GM21381 (cell line): ENCODE measurements at regions not wholly inside any gene's neighbourhood (a gene's known extent, or its start where the extent isn't known, plus 50 kb on each side); places are given as distances from the start of the nearest gene placed in this dataset.
A peak's percentile ranks its signal among the peaks of the same experiment; 100 is the strongest.

ENCODE experiments used
- ATAC-seq: cut with Tn5 transposase; IDR thresholded peaks from one replicate; pipeline ENCODE4 v1.9.1; 2021; ENCODE audit warnings: mild to moderate bottlenecking, moderate library complexity; ENCODE audit not compliant: unreplicated experiment

GRCh38 chr10:7507887-7508726 lies 97.3 kb upstream of the SFMBT2 start:
- no peak for ATAC-seq

DNA sequence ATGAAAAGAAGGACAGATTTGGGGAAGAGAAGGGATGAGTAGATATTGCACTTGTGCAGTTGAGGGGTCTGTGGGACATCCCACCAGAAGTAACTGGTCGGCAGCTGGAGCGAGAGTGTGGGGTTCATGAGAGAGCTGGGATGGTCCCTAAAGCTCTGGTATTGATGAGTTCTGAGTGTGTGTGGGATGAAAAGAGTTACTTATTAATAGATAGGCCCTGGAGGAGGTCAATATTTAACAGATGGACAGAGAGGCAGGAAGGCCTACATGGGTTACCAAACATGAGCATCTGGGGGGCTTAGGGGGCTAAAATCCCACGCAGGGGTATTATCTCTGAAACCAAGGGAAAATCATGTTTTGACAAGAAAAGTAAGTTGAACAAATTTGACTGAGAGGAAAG lies 95.7 kb upstream of the SFMBT2 start:
- peak; percentile 49 for ATAC-seq

DNA sequence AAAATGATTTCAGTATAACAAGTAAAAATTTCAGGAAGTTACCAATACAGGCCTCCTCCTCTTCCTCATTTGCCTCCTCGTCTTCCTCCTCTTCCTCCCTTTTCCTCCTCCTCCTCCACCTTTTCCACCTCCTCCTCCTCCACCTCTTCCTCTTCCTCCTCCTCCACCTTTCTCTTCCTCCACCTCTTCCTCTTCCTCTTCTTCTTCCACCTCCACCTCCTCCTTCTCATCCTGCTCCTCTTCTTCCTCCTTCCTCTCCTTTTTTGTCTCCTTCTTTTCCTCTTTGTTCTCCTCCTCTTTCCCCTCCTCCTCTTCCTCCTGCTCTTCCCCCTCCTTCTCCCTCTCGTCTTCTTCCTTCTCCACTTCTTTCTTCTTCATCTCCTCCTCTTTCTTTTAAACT lies 94.4 kb upstream of the SFMBT2 start:
- no peak for ATAC-seq

- no peak for ATAC-seq
Observed at GRCh38 chr10:7503190-7503589, 92.4 kb upstream of the SFMBT2 start.

DNA sequence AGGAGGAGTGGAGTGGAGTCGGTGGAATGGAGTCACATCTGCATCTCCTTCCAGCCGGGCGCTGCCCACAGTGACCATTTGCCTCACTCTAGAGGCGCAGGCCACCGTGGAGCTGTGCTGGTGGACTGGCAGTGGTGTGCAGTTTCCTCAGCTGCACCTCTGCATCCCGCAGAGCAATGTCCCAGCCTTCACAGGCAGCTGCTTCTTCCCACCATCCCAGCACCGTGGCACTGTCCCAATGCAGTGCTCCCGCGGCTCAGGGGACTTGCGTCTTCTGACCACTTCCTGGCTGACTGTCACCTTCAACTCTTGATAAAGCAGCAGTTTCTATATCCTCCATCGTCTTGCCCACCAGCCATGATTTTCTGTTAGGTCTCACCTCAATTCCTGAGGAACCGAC lies 90.3 kb upstream of the SFMBT2 start:
- ATAC-seq = no peak

DNA sequence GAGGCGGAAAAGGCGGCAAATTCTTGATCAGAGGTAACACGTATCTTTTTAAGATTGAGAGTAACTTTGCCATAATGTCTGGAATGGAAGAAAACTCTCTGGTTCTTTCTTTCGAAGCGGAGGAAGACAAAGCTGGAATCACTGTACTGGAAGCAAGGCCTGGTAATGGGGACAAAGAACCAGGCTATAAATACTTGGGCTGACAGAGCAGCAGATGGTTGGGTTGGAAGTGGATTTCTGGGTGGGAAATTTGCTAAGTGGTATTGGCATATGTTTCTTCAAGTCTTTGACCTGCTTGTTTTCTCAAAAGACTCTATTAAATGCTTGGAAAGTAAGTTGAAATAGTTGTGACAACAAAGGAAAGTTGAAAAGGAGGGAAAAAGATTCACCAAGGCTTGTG lies 87.3 kb upstream of the SFMBT2 start:
- ATAC-seq = no peak

- ATAC-seq = no peak
Observed at GRCh38 chr10:7493996-7494395, 83.2 kb upstream of the SFMBT2 start.

GRCh38 chr10:7492660-7493046 lies 81.8 kb upstream of the SFMBT2 start:
- peak; percentile 19 for ATAC-seq

DNA sequence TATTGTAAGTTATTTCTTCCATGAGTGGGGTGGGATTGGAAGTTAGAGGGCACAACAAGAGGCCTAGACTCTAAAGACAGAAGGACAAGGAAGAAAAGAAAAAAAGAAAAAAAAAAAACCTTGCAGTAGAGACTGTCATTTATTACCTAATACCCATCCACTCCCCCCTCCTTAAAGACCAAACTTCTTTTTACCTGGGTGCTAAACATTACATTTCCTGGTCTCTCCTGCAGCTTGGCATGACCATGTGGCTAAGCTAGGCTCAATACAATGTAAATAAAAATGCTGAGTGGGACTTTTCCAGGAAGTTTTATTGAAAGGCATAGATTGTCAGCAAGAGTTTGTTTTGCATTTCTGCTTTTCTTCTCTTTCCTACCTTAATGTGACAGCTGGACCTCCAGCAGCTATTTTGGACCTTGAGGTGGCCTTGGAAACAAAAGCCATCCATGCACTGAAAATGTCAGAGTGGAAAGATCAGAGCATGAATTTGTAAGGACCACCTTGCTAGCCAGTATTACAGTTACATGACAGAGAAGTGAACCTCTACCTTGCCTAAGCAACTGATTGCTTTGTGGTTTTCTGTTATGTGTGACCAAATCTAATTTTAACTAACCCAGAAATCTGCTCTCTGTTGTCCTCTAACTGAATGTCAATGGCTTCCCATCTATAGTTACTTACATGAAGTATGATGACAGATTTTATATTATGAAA lies 81.3 kb upstream of the SFMBT2 start:
- ATAC-seq = peak; percentile 92

DNA sequence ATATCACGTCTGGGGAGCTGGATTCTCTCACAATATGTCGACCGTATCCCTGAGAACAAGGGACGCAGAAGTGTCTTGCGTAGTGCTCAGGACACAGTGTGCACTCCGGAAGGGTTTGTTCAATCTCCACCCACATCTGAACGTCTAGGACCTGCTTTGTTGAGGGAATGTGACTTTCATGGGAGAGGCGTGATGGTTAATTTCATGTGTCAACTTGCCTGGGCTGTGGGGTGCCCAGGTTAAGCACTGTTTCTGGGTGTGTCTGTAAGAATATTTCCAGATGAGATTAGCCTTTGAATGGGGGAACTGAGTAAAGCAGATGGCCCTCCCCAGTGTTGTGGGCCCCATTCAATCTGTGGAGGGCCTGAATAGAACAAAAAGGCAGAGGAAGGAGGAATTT lies 80.4 kb upstream of the SFMBT2 start:
- ATAC-seq = no peak

- ATAC-seq = no peak
Observed at GRCh38 chr10:7488418-7488829, 77.6 kb upstream of the SFMBT2 start.

DNA sequence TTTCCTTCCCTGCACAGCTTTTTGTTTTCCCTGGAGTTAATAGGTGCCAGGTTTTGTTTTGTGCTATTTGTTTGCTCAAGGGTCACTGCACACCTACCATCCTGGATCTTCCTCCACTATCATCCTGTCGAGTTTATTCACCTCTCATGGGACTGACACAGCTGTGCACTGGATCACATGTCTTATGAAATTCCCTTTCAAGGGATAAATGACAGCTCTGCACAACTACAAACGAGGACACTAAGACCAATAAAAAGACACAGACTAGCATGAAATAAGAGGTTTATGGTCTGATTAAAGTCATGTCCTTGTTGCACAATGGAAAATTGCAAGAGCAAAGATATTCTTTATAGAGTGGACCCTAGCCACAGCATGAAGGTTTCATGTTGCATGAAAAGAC lies 76.7 kb upstream of the SFMBT2 start:
- ATAC-seq = no peak

DNA sequence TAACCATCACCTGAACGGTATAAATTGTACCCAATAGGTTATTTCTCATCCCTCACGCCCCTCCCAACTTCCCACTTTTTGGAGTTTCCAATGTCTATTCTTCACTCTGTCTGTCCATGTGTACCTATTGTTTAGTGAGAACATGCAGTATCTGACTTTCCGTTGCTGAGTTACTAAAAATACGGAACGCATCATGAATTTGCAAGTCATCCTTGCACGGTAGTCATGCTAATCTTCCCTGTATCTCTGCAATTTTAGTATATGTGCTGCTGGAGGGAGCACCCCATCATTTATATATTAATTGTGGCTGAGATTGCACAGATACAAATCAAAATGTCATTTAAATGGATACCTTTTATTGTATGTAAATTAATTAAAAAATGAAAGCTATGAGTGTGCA lies 75.7 kb upstream of the SFMBT2 start:
- ATAC-seq = no peak

DNA sequence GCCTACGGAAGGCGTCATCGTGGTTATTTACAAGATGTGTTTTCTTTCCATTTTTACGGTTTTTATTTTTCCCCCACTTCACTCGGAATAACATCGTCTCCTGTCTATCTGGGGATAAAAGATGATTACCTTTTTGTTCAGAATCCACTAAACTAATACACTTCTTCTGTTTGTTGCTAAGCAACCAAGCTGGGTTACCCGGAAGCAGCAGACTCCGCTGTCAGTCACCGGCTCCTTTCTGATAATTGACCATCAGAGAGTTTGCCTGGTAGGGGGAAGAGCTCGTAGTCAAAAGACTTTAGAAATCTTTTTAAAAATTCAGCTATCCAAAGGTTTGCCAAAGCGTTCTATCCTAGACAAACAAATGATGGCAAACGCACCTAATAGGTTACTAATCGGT lies 75.0 kb upstream of the SFMBT2 start:
- no peak for ATAC-seq

- no peak for ATAC-seq
Observed at GRCh38 chr10:7485244-7485556, 74.4 kb upstream of the SFMBT2 start.

- peak; percentile 75 for ATAC-seq
Observed at GRCh38 chr10:7484456-7485243, 73.8 kb upstream of the SFMBT2 start.

- no peak for ATAC-seq
Observed at GRCh38 chr10:7483848-7484247, 73.0 kb upstream of the SFMBT2 start.

DNA sequence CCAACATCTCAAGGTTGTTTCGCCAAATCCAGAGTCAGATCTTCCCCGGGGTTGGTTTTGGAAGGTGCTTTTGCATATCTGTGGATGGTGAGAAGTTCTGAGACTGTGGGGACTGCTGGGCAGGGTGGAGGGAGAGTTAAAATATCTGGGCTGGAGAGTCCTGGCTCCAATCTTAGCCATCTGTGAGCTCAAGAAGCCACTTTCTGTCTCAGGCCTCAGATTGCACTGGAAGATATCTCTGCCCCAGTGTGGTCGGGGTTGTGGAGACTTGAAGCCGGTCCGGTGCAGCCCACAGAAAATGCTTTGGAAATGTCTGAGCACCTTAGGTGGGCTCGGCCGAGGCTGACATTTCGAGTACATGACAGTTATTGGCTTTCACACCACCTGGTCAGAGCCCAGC lies 72.2 kb upstream of the SFMBT2 start:
- no peak for ATAC-seq

GRCh38 chr10:7481368-7481765 lies 70.5 kb upstream of the SFMBT2 start:
- no peak for ATAC-seq

GRCh38 chr10:7480742-7481367 lies 70.0 kb upstream of the SFMBT2 start:
- peak; percentile 36 for ATAC-seq

- ATAC-seq = no peak
Observed at GRCh38 chr10:7479861-7480598, 69.2 kb upstream of the SFMBT2 start.
